ENCODE measurements at regions not wholly inside any gene's neighbourhood (a gene's known extent, or its start where the extent isn't known, plus 50 kb on each side); places are given as distances from the start of the nearest gene placed in this dataset.

GRCh38 chr2:14715600-14715999, 83.1 kb downstream of the LRATD1 start:
- no peak for TF ChIP-seq SIN3A (IDR thresholded peaks at IDR 0.05; ENCODE audit: low read depth)
- no peak for TF ChIP-seq EGR1 (IDR thresholded peaks at IDR 0.05; ENCODE audit: low read depth)
- TF ChIP-seq ZNF274 (IDR thresholded peaks at IDR 0.05; ENCODE audit: low read depth, low read length) = no peak
- H3K27ac ChIP-seq (ENCODE audit: low read depth, low read length) = no peak overlapping the region
- BruUV-seq (replicated peaks) = no TSS peak
- no peaks in the 10 kb centered on the region for H3K79me2 ChIP-seq (ENCODE audit: insufficient read depth, low read length)
- ChIA-PET RAD21 (ENCODE audit: low non-redundant PET in 1 of 2, low total read pairs in 2 of 2, uncharacterized antibody in 2 of 2, unreplicated experiment in 2 of 2) (no interaction called here), CTCF (no interaction called here), POLR2A (no interaction called here)
- DNase-seq (ENCODE audit: low read depth, low spot score) = no peak
- H3K9ac ChIP-seq (ENCODE audit: low read length) = no peak overlapping the region
- H3K9me2 ChIP-seq (ENCODE audit: insufficient read depth) = no peaks in the 10 kb centered on the region
- no peaks in the 10 kb centered on the region for H3K4me1 ChIP-seq (ENCODE audit: control insufficient read depth in 1 of 2, insufficient read depth in 2 of 2, low read length in 2 of 2)
- peaks cover 8 to 23% of the 10 kb centered on the region in 2 experiments; a peak in 2 of 4 replicates for H3K9me3 ChIP-seq (ENCODE audit: control insufficient read depth in 1 of 2, insufficient read depth in 1 of 2, low read depth in 1 of 2, low read length in 2 of 2)
- intact Hi-C loops (cut with micrococcal nuclease) = no loop called here
- no peaks in the 10 kb centered on the region for H3K36me3 ChIP-seq (ENCODE audit: control insufficient read depth in 1 of 2, insufficient read depth in 2 of 2, low read length in 2 of 2)
- no peak overlapping the region for H2AFZ ChIP-seq (ENCODE audit: low read depth, low read length, poor library complexity, severe bottlenecking)
- H4K20me1 ChIP-seq (ENCODE audit: insufficient read depth) = no peaks in the 10 kb centered on the region
- no peak for ATAC-seq
- no peak overlapping the region for H3K4me3 ChIP-seq (replicated peaks in 1 of 2; ENCODE audit: low read depth in 1 of 2, low read length in 2 of 2)
- H3K27me3 ChIP-seq (ENCODE audit: insufficient read depth, low read length) = no peaks in the 10 kb centered on the region
- no peak overlapping the region for H3K4me2 ChIP-seq (ENCODE audit: low read length)

- H2AFZ ChIP-seq (ENCODE audit: low read depth, low read length, poor library complexity, severe bottlenecking) = no peak overlapping the region
- H3K27ac ChIP-seq (ENCODE audit: low read depth, low read length) = no peak overlapping the region
- H3K36me3 ChIP-seq (ENCODE audit: control insufficient read depth in 1 of 2, insufficient read depth in 2 of 2, low read length in 2 of 2) = no peaks in the 10 kb centered on the region
- no peak overlapping the region for H3K9ac ChIP-seq (ENCODE audit: low read length)
- H3K9me2 ChIP-seq (ENCODE audit: insufficient read depth) = no peaks in the 10 kb centered on the region
- no peaks in the 10 kb centered on the region for H4K20me1 ChIP-seq (ENCODE audit: insufficient read depth)
- TF ChIP-seq ZBTB33 (IDR thresholded peaks at IDR 0.05; ENCODE audit: extremely low read depth, insufficient replicate concordance, low read length) (no peak), CTCF (IDR thresholded peaks at IDR 0.05 in 2 of 3, conservative IDR thresholded peaks at IDR 0.05 in 1 of 3; ENCODE audit: borderline replicate concordance in 1 of 3, insufficient read depth in 1 of 3, low read depth in 2 of 3, low read length in 2 of 3) (no peak), TCF7L2 (IDR thresholded peaks at IDR 0.05; ENCODE audit: borderline replicate concordance, extremely low read depth, insufficient read depth, insufficient read length) (no peak)
- H3K27me3 ChIP-seq (ENCODE audit: insufficient read depth, low read length) = no peaks in the 10 kb centered on the region
- no peak overlapping the region for H3K4me2 ChIP-seq (ENCODE audit: low read length)
- H3K79me2 ChIP-seq (ENCODE audit: insufficient read depth, low read length) = no peaks in the 10 kb centered on the region
- ChIA-PET RAD21 (ENCODE audit: low non-redundant PET in 1 of 2, low total read pairs in 2 of 2, uncharacterized antibody in 2 of 2, unreplicated experiment in 2 of 2) (no interaction called here), CTCF (no interaction called here), POLR2A (no interaction called here)
- no TSS peak for BruUV-seq (replicated peaks)
- H3K4me3 ChIP-seq (replicated peaks in 1 of 2; ENCODE audit: low read depth in 1 of 2, low read length in 2 of 2) = no peak overlapping the region
- H3K4me1 ChIP-seq (ENCODE audit: control insufficient read depth in 1 of 2, insufficient read depth in 2 of 2, low read length in 2 of 2) = no peaks in the 10 kb centered on the region
- peaks cover 8 to 23% of the 10 kb centered on the region in 2 experiments; a peak in 2 of 4 replicates for H3K9me3 ChIP-seq (ENCODE audit: control insufficient read depth in 1 of 2, insufficient read depth in 1 of 2, low read depth in 1 of 2, low read length in 2 of 2)
- DNase-seq (ENCODE audit: low read depth, low spot score) = no peak
- ATAC-seq = no peak
- intact Hi-C loops (cut with micrococcal nuclease) = no loop called here
Observed at GRCh38 chr2:14716319-14716718, 83.8 kb downstream of the LRATD1 start.
